Mesothelial cell of epicardium (in vitro differentiated cells): ENCODE measurements at regions not wholly inside any gene's neighbourhood (a gene's known extent, or its start where the extent isn't known, plus 50 kb on each side); places are given as distances from the start of the nearest gene placed in this dataset.

ENCODE experiments used
- DNase-seq, 2 experiments: peaks; one replicate each; pipeline ENCODE4 v3.0.0; 2021; ENCODE audit warnings: low spot score in 2 of 2; ENCODE audit not compliant: unreplicated experiment in 2 of 2
- H3K27ac Mint-ChIP-seq: 2 replicates; pipeline ENCODE4 v1.8.0; 2021; ENCODE audit warnings: mixed read lengths
- H3K27me3 Mint-ChIP-seq: 2 replicates; pipeline ENCODE4 v1.8.0; 2021; ENCODE audit warnings: low read depth, mixed read lengths
- H3K36me3 Mint-ChIP-seq: 2 replicates; pipeline ENCODE4 v1.8.0; 2021; ENCODE audit warnings: mixed read lengths
- H3K4me1 Mint-ChIP-seq: 2 replicates; pipeline ENCODE4 v1.8.0; 2021; ENCODE audit warnings: mixed read lengths
- H3K4me3 Mint-ChIP-seq: 2 replicates; pipeline ENCODE4 v1.8.0; 2021; ENCODE audit warnings: mild to moderate bottlenecking, moderate library complexity, mixed read lengths
- H3K9me3 Mint-ChIP-seq: 2 replicates; pipeline ENCODE4 v1.8.0; 2021; ENCODE audit warnings: mixed read lengths
- CTCF ChIP-seq: fragments of 200-600 bp; sonication (generic); IDR thresholded peaks from one replicate; pipeline ENCODE4 v1.5.0; 2021; ENCODE audit warnings: antibody characterized with exemption; ENCODE audit not compliant: unreplicated experiment

GRCh38 chr1:88371436-88372023, 312.5 kb upstream of the PKN2 start:
- H3K4me1 Mint-ChIP-seq, result no peaks in the 10 kb centered on the region
- no peaks in the 10 kb centered on the region for H3K36me3 Mint-ChIP-seq
- no peak overlapping the region for H3K4me3 Mint-ChIP-seq
- H3K9me3 Mint-ChIP-seq, result no peaks in the 10 kb centered on the region
- DNase-seq, result no peak
- no peak overlapping the region for H3K27ac Mint-ChIP-seq
- H3K27me3 Mint-ChIP-seq, result no peaks in the 10 kb centered on the region
- TF ChIP-seq CTCF, result no peak

- Mint-ChIP-seq H3K27me3 (no peaks in the 10 kb centered on the region), H3K4me1 (no peaks in the 10 kb centered on the region), H3K36me3 (no peaks in the 10 kb centered on the region), H3K4me3 (no peak overlapping the region), H3K27ac (no peak overlapping the region), H3K9me3 (no peaks in the 10 kb centered on the region)
- no peak for TF ChIP-seq CTCF
- DNase-seq, result no peak
Measured at GRCh38 chr1:88375977-88376376, 308.1 kb upstream of the PKN2 start.

- DNase-seq, result no peak
- Mint-ChIP-seq H3K9me3 (no peaks in the 10 kb centered on the region), H3K36me3 (no peaks in the 10 kb centered on the region), H3K27ac (no peak overlapping the region), H3K4me1 (no peaks in the 10 kb centered on the region), H3K27me3 (no peaks in the 10 kb centered on the region), H3K4me3 (no peak overlapping the region)
- no peak for TF ChIP-seq CTCF
Measured at GRCh38 chr1:88376421-88376820, 307.7 kb upstream of the PKN2 start.

- no peaks in the 10 kb centered on the region for H3K36me3 Mint-ChIP-seq
- no peak for TF ChIP-seq CTCF
- H3K4me1 Mint-ChIP-seq, result no peaks in the 10 kb centered on the region
- no peaks in the 10 kb centered on the region for H3K9me3 Mint-ChIP-seq
- no peak overlapping the region for H3K27ac Mint-ChIP-seq
- no peaks in the 10 kb centered on the region for H3K27me3 Mint-ChIP-seq
- DNase-seq, result no peak
- no peak overlapping the region for H3K4me3 Mint-ChIP-seq
Measured at GRCh38 chr1:88378560-88378959, 305.5 kb upstream of the PKN2 start.

GRCh38 chr1:88394958-88395357, 289.1 kb upstream of the PKN2 start:
- TF ChIP-seq CTCF, result no peak
- no peak overlapping the region for H3K27ac Mint-ChIP-seq
- no peaks in the 10 kb centered on the region for H3K27me3 Mint-ChIP-seq
- H3K4me1 Mint-ChIP-seq, result no peaks in the 10 kb centered on the region
- H3K4me3 Mint-ChIP-seq, result no peak overlapping the region
- no peak for DNase-seq
- peaks cover 10% of the 10 kb centered on the region for H3K9me3 Mint-ChIP-seq
- H3K36me3 Mint-ChIP-seq, result no peaks in the 10 kb centered on the region

GRCh38 chr1:88398338-88398737, 285.7 kb upstream of the PKN2 start:
- Mint-ChIP-seq H3K4me3 (no peak overlapping the region), H3K9me3 (peaks cover 6% of the 10 kb centered on the region), H3K27me3 (no peaks in the 10 kb centered on the region), H3K36me3 (no peaks in the 10 kb centered on the region), H3K4me1 (no peaks in the 10 kb centered on the region), H3K27ac (no peak overlapping the region)
- TF ChIP-seq CTCF, result no peak
- DNase-seq, result no peak
